Lower leg skin (tissue), 4 donors: ENCODE measurements at regions not wholly inside any gene's neighbourhood (a gene's known extent, or its start where the extent isn't known, plus 50 kb on each side); places are given as distances from the start of the nearest gene placed in this dataset.

Experiments
- DNase-seq, 2 donors: peaks; one replicate each; pipeline ENCODE4 v3.0.0-alpha.2; 2019; ENCODE audit warnings: low spot score in 2 of 2
- H3K4me3 ChIP-seq: fragments of 200-600 bp; sonication (generic); 2 replicates; pipeline ENCODE4 v1.5.1; 2017; ENCODE audit warnings: mild to moderate bottlenecking, low read depth; ENCODE audit not compliant: poor library complexity, severe bottlenecking
- POLR2A ChIP-seq, 2 donors: fragments of 450-650 bp; IDR thresholded peaks; one replicate each; pipeline ENCODE4 v1.6.1; 2016 to 2017; ENCODE audit warnings: antibody characterized with exemption in 2 of 2, mild to moderate bottlenecking in 1 of 2, moderate library complexity in 1 of 2
- WGBS, 2 donors: methylation state at CpG; one replicate each; pipeline ENCODE4 v1.1.5; 2018; 5-methylcytosine and 5-hydroxymethylcytosine counted together
- intact Hi-C: fragments of 100-400 bp; cut with DNase I; formaldehyde crosslinking; loops from one replicate; pipeline ENCODE4 v1.15.0; 2023; ENCODE audit warnings: low total_unique reads
- TF ChIP-seq, protein P1 (sequence below), 3 donors: fragments of 450-650 bp; IDR thresholded peaks; one replicate each; pipeline ENCODE4 v1.5.1; 2016; ENCODE audit warnings: antibody characterized with exemption in 3 of 3, mild to moderate bottlenecking in 3 of 3, moderate library complexity in 2 of 3

DNA sequence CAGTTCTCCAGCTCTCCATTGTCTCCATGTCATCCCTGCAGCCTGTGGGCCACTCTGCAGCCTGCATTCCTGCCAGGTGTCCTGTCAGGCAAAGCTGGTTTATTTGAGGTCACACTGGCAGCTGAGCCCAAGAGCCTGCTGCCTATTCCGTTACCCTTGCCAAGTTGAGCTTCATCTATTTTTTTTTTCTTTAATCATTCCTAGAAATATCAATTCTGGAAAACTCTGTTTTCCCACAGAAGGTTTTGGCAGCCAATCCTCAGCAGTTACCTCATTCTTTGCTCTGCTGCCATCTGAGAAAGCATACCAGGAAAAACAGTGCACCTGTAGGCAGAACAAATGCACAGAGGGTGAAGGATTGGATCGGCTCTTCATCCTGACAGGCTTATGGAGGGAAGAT lies 411.0 kb upstream of the ACVR2A start:
- 48 to 53% methylated on average over 2 of the region's 2 CpGs for WGBS, 2 donors
- no peak for DNase-seq
- no peak for TF ChIP-seq POLR2A (IDR thresholded peaks at IDR 0.05)
- TF ChIP-seq, protein P1, sequence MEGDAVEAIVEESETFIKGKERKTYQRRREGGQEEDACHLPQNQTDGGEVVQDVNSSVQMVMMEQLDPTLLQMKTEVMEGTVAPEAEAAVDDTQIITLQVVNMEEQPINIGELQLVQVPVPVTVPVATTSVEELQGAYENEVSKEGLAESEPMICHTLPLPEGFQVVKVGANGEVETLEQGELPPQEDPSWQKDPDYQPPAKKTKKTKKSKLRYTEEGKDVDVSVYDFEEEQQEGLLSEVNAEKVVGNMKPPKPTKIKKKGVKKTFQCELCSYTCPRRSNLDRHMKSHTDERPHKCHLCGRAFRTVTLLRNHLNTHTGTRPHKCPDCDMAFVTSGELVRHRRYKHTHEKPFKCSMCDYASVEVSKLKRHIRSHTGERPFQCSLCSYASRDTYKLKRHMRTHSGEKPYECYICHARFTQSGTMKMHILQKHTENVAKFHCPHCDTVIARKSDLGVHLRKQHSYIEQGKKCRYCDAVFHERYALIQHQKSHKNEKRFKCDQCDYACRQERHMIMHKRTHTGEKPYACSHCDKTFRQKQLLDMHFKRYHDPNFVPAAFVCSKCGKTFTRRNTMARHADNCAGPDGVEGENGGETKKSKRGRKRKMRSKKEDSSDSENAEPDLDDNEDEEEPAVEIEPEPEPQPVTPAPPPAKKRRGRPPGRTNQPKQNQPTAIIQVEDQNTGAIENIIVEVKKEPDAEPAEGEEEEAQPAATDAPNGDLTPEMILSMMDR (IDR thresholded peaks at IDR 0.05), result no peak
- intact Hi-C loops, result no loop called here
- no peak overlapping the region for H3K4me3 ChIP-seq

DNA sequence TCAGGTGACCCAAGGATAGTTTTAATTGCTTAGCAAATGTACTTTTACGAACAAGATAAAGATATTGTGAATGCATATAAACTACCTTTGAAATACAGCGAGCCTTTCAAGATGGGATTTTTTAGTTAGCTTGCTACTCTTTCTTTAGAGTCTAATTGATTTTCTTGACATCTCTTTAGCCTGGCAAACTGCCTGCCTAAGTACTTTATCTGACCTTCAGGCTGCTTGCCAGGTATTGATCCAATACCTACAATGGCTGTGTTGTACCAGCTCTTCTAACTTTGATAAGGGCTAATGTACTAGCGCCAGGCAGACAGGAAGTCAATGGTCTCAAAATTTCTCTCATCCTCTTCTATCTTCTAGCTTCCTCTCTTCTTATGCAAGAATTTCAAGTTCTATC lies 414.4 kb upstream of the ACVR2A start:
- WGBS, 2 donors, result 96% methylated on average over 3 of the region's 3 CpGs
- TF ChIP-seq, protein P1 (IDR thresholded peaks at IDR 0.05), result no peak
- no peak for TF ChIP-seq POLR2A (IDR thresholded peaks at IDR 0.05)
- intact Hi-C loops, result no loop called here
- no peak overlapping the region for H3K4me3 ChIP-seq
- DNase-seq, result no peak

- DNase-seq, result no peak
- WGBS, 2 donors, result 93 to 99% methylated on average over 2 of the region's 2 CpGs
- no peak overlapping the region for H3K4me3 ChIP-seq
- TF ChIP-seq POLR2A (IDR thresholded peaks at IDR 0.05), result no peak
- TF ChIP-seq, protein P1 (IDR thresholded peaks at IDR 0.05), result no peak
- intact Hi-C loops, result no loop called here
Observed at GRCh38 chr2:147428120-147428747, 416.6 kb upstream of the ACVR2A start.

- TF ChIP-seq, protein P1 (IDR thresholded peaks at IDR 0.05), result no peak
- TF ChIP-seq POLR2A (IDR thresholded peaks at IDR 0.05), result no peak
- DNase-seq, result no peak
- 77 to 86% methylated on average over 3 of the region's 3 CpGs for WGBS, 2 donors
- H3K4me3 ChIP-seq, result no peak overlapping the region
- intact Hi-C loops, result no loop called here
Observed at GRCh38 chr2:147425437-147426029, 419.3 kb upstream of the ACVR2A start.

- WGBS, 2 donors, result 61 to 63% methylated on average over 1 of the region's 1 CpG
- DNase-seq, result no peak
- intact Hi-C loops, result no loop called here
- TF ChIP-seq, protein P1 (IDR thresholded peaks at IDR 0.05), result no peak
- TF ChIP-seq POLR2A (IDR thresholded peaks at IDR 0.05), result no peak
- no peak overlapping the region for H3K4me3 ChIP-seq
Observed at GRCh38 chr2:147424766-147425165, 420.1 kb upstream of the ACVR2A start.
